Hippocampal formation (tissue), 2 donors: ENCODE measurements at regions not wholly inside any gene's neighbourhood (a gene's known extent, or its start where the extent isn't known, plus 50 kb on each side); places are given as distances from the start of the nearest gene placed in this dataset.

Experiments
- DNase-seq, 2 donors: peaks; one replicate each; lab custom pipeline; 2025; lab: John Stamatoyannopoulos, UW

GRCh38 chr4:156654410-156654809 is 317.2 kb downstream of the PDGFC start:
- no peak for DNase-seq

GRCh38 chr4:156643826-156644225 is 327.8 kb downstream of the PDGFC start:
- DNase-seq, result no peak

GRCh38 chr4:156642161-156642560 is 329.4 kb downstream of the PDGFC start:
- no peak for DNase-seq

- no peak for DNase-seq
Observed at GRCh38 chr4:156638925-156639605, 332.5 kb downstream of the PDGFC start.

- no peak for DNase-seq
Observed at GRCh38 chr4:156638334-156638733, 333.3 kb downstream of the PDGFC start.

GRCh38 chr4:156636381-156636780 is 335.2 kb downstream of the PDGFC start:
- DNase-seq, result no peak

GRCh38 chr4:156635051-156635450 is 336.5 kb downstream of the PDGFC start:
- DNase-seq, result no peak

GRCh38 chr4:156634612-156635011 is 337.0 kb downstream of the PDGFC start:
- no peak for DNase-seq

- no peak for DNase-seq
Observed at GRCh38 chr4:156633847-156634246, 337.8 kb downstream of the PDGFC start.

GRCh38 chr4:156628858-156629257 is 342.7 kb downstream of the PDGFC start:
- no peak for DNase-seq

- no peak for DNase-seq
Observed at GRCh38 chr4:156623376-156623775, 348.2 kb downstream of the PDGFC start.

- no peak for DNase-seq
Observed at GRCh38 chr4:156620786-156621185, 350.8 kb downstream of the PDGFC start.

GRCh38 chr4:156619154-156619934 is 352.3 kb downstream of the PDGFC start:
- DNase-seq, result no peak

- no peak for DNase-seq
Observed at GRCh38 chr4:156615066-156615531, 356.5 kb downstream of the PDGFC start.

GRCh38 chr4:156614536-156614935 is 357.1 kb downstream of the PDGFC start:
- DNase-seq, result no peak

GRCh38 chr4:156609421-156609820 is 362.2 kb downstream of the PDGFC start:
- no peak for DNase-seq

- DNase-seq, result no peak
Observed at GRCh38 chr4:156608651-156609050, 362.9 kb downstream of the PDGFC start.

- DNase-seq, result no peak
Observed at GRCh38 chr4:156607478-156607857, 364.1 kb downstream of the PDGFC start.

GRCh38 chr4:156606554-156607477 is 364.8 kb downstream of the PDGFC start:
- DNase-seq, result no peak

GRCh38 chr4:156598138-156598681 is 373.4 kb downstream of the PDGFC start:
- no peak for DNase-seq

- no peak for DNase-seq
Observed at GRCh38 chr4:156596706-156597329, 374.8 kb downstream of the PDGFC start.
